ENCODE measurements at regions not wholly inside any gene's neighbourhood (a gene's known extent, or its start where the extent isn't known, plus 50 kb on each side); places are given as distances from the start of the nearest gene placed in this dataset.
"Not testable (repeated sequence)": the region's sequence is repeated elsewhere in the genome, so short reads cannot be mapped to it uniquely, and the experiment has no call there.

GRCh38 chr16:27600381-27600780, 50.4 kb downstream of the KATNIP start:
- intact Hi-C loops (cut with DNase I): no loop called here
- no peak for ATAC-seq
- no peak for DNase-seq (ENCODE audit: low spot score)

GRCh38 chr16:27602103-27602502, 52.2 kb downstream of the KATNIP start:
- ATAC-seq (no peak), DNase-seq (ENCODE audit: low spot score) (no peak)
- intact Hi-C loops (cut with DNase I): no loop called here

GRCh38 chr16:27605500-27606106, 55.7 kb downstream of the KATNIP start:
- DNase-seq (ENCODE audit: low spot score): not testable (repeated sequence)

DNA sequence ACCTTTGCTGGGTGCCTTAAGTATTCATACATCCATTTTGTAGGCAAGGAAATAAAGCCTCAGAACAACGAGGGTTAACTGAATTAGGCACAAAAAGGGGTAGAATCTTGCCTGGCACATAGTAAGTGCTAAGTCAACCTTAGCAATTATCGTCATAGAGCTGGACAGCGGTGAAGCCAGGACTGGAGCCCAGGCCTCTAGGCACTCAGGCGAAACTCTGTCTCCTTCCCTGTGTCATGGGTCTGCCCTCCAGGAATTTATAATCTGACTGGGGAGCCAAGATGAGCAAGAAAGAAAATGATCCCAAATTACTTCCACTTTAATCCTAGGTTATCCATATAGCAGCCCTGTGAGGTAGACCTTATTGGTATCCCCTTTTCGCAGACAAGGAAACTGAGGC, 61.4 kb downstream of the KATNIP start:
- DNase-seq (ENCODE audit: low spot score) (no peak), ATAC-seq (no peak)
- intact Hi-C loops (cut with DNase I): no loop called here

More at GRCh38 chr16:27605500-27606106, 55.7 kb downstream of the KATNIP start:
- intact Hi-C loops (cut with DNase I): not testable (repeated sequence)
- peak; percentile 38 for ATAC-seq

GRCh38 chr16:27613238-27613791, 63.4 kb downstream of the KATNIP start:
- no peak for ATAC-seq
- no peak for DNase-seq (ENCODE audit: low spot score)
- intact Hi-C loops (cut with DNase I): no loop called here

- ATAC-seq (no peak), DNase-seq (ENCODE audit: low spot score) (no peak)
- intact Hi-C loops (cut with DNase I): no loop called here
Measured at GRCh38 chr16:27617665-27618064, 67.7 kb downstream of the KATNIP start.

- DNase-seq (ENCODE audit: low spot score) (no peak), ATAC-seq (no peak)
- intact Hi-C loops (cut with DNase I): no loop called here
Measured at GRCh38 chr16:27618165-27618564, 68.2 kb downstream of the KATNIP start.

DNA sequence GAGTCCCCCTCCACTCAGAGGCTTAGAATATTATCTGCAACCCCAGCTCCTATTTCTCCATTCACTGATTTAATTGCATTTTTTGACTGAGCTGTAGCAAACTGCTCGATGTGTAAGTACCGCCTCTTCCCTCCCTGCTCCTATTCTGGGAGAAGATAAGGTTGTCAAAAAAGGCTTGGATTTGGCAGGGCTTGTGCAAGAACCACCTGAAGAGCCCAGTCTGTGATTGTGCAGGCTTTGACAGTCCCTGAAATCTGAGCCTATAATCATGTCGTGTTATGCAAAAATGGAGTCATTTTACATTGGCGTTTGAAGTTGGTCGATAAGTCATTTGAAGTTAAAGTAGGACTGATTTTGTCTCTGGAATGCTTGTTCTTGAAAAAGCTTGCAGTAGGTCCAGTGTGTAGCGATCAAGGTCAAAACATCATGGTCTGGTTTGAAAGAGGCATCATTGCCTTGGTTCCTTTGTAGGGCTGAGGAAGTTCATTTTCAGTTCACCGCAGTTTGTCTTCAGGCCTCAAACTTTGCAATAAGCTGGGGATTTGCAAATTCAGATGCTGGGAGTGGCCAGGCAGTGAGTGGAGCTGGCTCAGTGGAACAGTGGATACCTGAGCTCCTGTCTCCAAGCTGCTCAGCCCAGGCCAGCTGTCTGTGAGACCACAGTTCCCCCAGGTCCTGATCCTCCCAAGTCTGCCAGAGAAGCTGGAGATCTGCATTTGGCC, 68.8 kb downstream of the KATNIP start:
- peak; percentile 56 for ATAC-seq
- intact Hi-C loops (cut with DNase I): no loop called here

DNA sequence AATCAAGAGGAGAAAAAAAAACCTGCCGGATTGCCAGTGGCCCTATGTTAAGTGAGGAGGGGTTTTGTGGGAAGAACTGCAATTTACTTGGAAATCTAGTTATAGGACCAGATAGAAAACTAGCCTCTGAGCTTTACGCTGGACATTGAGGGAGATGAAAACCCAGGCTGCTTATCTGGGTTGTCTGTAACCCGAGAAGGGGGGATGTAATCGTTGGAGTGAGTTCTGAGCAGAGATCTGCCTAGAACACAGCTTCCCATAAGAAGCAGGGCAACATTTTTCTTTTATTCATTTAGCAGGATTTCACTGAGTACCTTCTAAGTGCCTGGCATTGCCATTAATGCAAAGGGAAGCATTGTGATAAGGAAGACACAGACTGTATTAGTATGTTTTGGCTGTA, 70.6 kb downstream of the KATNIP start:
- intact Hi-C loops (cut with DNase I): no loop called here
- no peak for ATAC-seq
- no peak for DNase-seq (ENCODE audit: low spot score)

More for the DNA sequence above, 68.8 kb downstream of the KATNIP start:
- no peak for DNase-seq (ENCODE audit: low spot score)

DNA sequence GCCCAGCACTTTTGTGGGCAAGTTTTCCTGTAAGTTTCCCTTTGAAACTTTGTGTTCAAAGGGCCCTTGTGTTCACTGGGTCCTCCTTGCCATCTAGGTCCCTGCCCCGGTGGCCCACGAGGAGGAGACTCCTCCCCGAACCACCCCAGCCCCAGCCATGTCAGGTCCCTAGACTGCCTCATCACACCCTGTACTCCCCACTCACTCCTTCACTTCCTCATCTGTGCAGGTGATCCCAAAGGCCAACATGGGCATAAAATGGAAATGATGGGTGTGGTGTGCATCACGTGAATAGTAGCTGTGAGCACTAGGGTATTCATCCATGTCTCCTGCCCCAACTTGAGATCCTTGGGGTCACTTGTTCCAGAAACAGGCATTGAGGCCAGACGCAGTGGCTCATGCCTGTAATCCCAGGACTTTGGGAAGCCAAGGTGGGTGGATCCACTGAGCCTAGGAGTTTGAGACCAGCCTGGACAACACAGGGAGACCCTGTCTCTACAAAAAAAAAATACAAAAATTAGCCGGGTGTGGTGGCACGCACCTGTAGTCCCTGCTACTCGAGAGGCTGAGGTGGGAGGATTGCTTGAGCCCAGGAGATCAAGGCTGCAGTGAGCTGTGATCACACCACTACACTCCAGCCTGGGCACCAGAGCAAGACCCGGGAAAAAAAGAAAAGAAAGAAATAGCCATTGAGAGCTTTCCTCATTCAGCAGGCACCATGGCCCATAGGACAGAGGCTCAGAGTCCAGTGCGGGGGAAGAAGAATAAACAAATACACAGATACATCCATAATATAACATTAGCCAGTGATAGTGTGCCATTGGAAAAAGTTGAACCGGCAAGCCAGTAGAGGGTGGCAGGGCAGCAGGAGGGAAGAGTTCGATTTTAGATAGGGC, 74.5 kb downstream of the KATNIP start:
- no peak for DNase-seq (ENCODE audit: low spot score)
- ATAC-seq: no peak
- intact Hi-C loops (cut with DNase I): no loop called here

DNA sequence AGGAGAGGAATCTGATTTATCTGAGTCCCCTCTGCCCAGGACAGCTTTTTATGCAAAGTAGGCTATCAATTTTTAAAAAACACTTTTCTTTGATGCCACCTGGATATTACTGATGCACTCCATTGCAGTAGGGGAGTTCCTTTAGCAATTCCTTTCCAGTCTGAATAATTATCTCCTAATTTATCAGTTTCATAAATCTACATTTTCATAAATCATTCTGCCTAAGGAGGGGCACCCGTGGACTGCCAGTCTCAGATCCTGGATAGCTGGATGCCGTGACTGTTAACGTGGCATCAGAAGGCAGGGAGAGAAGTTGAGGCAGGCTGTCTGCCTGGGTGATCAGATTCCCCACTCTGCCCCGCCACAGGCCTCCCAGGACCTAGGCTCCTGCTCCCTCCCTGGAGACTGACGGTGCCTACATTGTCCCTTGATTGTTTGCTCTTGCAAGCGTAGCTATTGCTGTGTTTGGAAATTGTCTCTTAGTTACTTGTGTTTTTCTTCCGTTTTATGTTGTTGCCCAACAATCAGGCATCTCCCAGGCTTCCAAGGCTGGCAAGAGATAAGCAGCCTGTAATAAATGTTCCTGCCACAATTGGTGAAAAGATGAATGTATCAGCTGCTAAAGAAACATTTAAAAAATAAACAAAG, 75.2 kb downstream of the KATNIP start:
- ATAC-seq (peak; percentile 61), DNase-seq (ENCODE audit: low spot score) (no peak)
- intact Hi-C loops (cut with DNase I): no loop called here

DNA sequence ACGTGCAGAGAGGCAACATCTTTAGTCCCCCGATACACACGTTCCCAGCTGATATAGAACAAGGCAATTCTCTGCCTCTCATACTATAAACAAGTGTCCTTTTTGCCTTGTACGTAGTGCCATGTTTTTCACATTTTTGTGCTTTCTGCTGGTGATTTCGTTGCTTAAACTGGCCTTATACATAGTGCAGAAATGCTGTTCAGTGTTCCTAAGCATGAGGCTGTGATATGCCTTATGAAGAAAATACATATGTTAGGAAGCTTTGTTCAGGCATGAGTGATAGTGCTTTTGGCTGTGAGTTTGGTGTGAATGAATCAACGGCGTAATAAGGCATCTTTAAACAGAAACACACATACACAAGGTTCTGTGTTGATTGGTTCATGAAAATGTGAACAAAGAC, 77.2 kb downstream of the KATNIP start:
- intact Hi-C loops (cut with DNase I): no loop called here
- no peak for ATAC-seq
- DNase-seq (ENCODE audit: low spot score): no peak

GRCh38 chr16:27628241-27628942, 78.4 kb downstream of the KATNIP start:
- no peak for DNase-seq (ENCODE audit: low spot score)
- peak; percentile 58 for ATAC-seq
- intact Hi-C loops (cut with DNase I): no loop called here

DNA sequence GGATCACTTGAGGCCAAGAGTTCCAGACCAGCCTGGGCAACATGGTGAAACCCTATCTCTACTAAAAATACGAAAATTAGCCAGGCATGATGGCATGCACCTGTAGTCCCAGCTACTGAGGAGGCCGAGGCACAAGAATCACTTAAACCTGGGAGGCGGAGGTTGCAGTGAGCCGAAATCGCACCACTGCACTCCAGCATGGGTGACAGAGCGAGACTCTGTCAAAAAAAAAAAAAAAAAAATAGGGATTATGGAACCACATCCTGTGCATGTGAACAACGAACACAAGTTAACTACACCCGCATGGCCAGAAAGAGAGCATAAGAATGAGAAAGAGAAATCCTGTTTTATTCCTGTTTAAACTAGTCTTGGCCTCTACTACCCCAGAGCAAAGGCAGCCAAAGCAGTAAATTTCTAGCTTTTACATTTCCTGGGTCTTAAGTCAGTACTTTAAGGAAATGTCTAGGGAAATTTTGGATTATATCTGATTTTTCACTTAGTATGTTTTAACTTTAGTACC, 79.1 kb downstream of the KATNIP start:
- ATAC-seq; intact Hi-C loops (cut with DNase I); DNase-seq (ENCODE audit: low spot score): not testable (repeated sequence)

GRCh38 chr16:27632216-27632615, 82.3 kb downstream of the KATNIP start:
- DNase-seq (ENCODE audit: low spot score) (no peak), ATAC-seq (no peak)
- intact Hi-C loops (cut with DNase I): no loop called here

DNA sequence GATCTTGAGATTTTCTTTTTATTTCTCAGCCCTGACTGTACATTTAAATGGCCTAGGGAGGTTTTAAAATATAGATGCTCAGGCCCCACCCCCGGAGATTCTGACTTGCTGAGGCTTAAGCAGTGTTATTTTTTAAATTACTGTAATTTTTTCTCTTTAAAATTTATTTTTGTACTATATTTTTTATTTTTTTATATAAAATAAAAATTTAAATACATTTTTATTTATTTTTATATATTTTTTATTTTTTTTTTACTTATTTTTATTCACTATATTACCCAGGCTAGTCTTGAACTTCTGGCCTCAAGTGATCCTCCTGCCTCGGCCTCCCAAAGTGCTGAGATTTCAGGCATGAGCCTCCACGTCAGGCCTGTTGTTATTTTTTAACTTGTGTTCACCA, 83.3 kb downstream of the KATNIP start:
- no peak for ATAC-seq
- intact Hi-C loops (cut with DNase I): no loop called here
- no peak for DNase-seq (ENCODE audit: low spot score)

- ATAC-seq (no peak), DNase-seq (ENCODE audit: low spot score) (no peak)
- intact Hi-C loops (cut with DNase I): no loop called here
Measured at GRCh38 chr16:27633721-27634120, 83.8 kb downstream of the KATNIP start.

DNA sequence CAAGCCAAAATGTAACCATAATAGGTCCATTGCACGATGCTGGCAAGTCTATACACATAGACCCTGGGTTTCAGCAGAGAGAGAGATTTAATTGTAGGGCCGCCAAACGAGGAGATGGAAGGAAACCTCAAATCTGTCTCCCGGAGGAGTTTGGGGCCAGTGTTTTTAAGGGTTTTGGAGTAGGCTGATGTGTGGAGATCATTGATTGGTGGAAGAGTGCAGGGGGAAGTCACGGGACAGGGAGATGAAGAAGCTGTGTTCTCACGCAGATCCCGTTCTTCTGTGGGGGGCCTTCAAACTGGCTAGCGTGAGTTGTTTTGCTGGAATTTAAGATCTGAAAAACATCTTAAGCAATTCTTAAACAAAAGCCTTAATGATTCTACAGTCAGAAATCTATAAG, 84.8 kb downstream of the KATNIP start:
- DNase-seq (ENCODE audit: low spot score) (no peak), ATAC-seq (no peak)
- intact Hi-C loops (cut with DNase I): no loop called here
